ENCODE measurements at regions not wholly inside any gene's neighbourhood (a gene's known extent, or its start where the extent isn't known, plus 50 kb on each side); places are given as distances from the start of the nearest gene placed in this dataset.

DNA sequence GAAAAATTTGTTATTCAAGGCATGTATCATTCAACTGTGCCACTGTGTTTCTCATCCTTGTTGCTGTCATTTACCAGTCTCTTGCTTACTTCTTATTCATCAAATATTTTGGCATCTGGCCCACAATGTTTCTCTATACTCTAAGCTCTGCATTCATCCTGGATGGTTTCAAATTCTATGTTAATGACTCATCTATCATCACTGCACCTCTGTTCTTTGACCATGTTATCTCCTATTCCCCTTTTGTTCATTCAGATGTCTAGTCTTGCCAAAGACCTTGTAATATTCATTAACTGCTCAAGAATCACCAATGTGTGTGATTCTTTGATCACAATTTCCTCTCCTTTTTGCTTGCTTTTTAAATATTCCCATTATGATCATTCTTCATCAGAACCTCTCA, 54.6 kb upstream of the PRKACB start:
- Histone ChIP-seq H3K27ac (ENCODE audit: low read length) (no peak overlapping the region), H3K9me3 (ENCODE audit: low read length) (no peaks in the 10 kb centered on the region), H2AFZ (ENCODE audit: low read depth, low read length) (no peak overlapping the region), H3K9ac (ENCODE audit: low read length) (no peak overlapping the region), H3K4me2 (ENCODE audit: low read length) (no peak overlapping the region), H3K4me3 (ENCODE audit: low read length) (no peak overlapping the region), H3K79me2 (replicated peaks; ENCODE audit: insufficient read depth, low read length) (peaks cover 8% of the 10 kb centered on the region), H3K9me2 (ENCODE audit: insufficient read depth, low read length) (no peaks in the 10 kb centered on the region), H4K20me1 (ENCODE audit: insufficient read depth) (no peaks in the 10 kb centered on the region), H3K27me3 (ENCODE audit: insufficient read depth, low read depth, low read length) (no peaks in the 10 kb centered on the region), H3F3A (ENCODE audit: insufficient read depth, low read length, poor library complexity, severe bottlenecking) (no peaks in the 10 kb centered on the region), H3K36me3 (ENCODE audit: insufficient read depth, low read length) (no peaks in the 10 kb centered on the region)
- no peak for TF ChIP-seq TAF1 (IDR thresholded peaks at IDR 0.05; ENCODE audit: low read depth)
- no peak for TF ChIP-seq REST (IDR thresholded peaks at IDR 0.05; ENCODE audit: borderline replicate concordance)
- no peak for TF ChIP-seq MXI1 (conservative IDR thresholded peaks at IDR 0.05; ENCODE audit: poor library complexity, severe bottlenecking)
- no peak for TF ChIP-seq EZH2 (IDR thresholded peaks at IDR 0.05; ENCODE audit: borderline replicate concordance, insufficient read depth, low read length, poor library complexity, severe bottlenecking)
- no peak for TF ChIP-seq SMC3 (conservative IDR thresholded peaks at IDR 0.05; ENCODE audit: poor library complexity)
- TF ChIP-seq, protein P1, sequence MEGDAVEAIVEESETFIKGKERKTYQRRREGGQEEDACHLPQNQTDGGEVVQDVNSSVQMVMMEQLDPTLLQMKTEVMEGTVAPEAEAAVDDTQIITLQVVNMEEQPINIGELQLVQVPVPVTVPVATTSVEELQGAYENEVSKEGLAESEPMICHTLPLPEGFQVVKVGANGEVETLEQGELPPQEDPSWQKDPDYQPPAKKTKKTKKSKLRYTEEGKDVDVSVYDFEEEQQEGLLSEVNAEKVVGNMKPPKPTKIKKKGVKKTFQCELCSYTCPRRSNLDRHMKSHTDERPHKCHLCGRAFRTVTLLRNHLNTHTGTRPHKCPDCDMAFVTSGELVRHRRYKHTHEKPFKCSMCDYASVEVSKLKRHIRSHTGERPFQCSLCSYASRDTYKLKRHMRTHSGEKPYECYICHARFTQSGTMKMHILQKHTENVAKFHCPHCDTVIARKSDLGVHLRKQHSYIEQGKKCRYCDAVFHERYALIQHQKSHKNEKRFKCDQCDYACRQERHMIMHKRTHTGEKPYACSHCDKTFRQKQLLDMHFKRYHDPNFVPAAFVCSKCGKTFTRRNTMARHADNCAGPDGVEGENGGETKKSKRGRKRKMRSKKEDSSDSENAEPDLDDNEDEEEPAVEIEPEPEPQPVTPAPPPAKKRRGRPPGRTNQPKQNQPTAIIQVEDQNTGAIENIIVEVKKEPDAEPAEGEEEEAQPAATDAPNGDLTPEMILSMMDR (IDR thresholded peaks at IDR 0.05; ENCODE audit: poor library complexity, severe bottlenecking), result no peak
- TF ChIP-seq RAD21 (conservative IDR thresholded peaks at IDR 0.05), result no peak
- TF ChIP-seq EP300 (conservative IDR thresholded peaks at IDR 0.05; ENCODE audit: poor library complexity, severe bottlenecking), result no peak
- TF ChIP-seq POLR2AphosphoS5 (IDR thresholded peaks at IDR 0.05), result no peak

GRCh38 chr1:84086616-84087015, 57.5 kb upstream of the PRKACB start:
- H3K9me3 ChIP-seq (ENCODE audit: low read length), result no peaks in the 10 kb centered on the region
- no peaks in the 10 kb centered on the region for H3K9me2 ChIP-seq (ENCODE audit: insufficient read depth, low read length)
- no peak overlapping the region for H3K4me2 ChIP-seq (ENCODE audit: low read length)
- peaks cover 32% of the 10 kb centered on the region for H3K79me2 ChIP-seq (replicated peaks; ENCODE audit: insufficient read depth, low read length)
- H3K4me3 ChIP-seq (ENCODE audit: low read length), result no peak overlapping the region
- H3K36me3 ChIP-seq (ENCODE audit: insufficient read depth, low read length), result no peaks in the 10 kb centered on the region
- H3K27me3 ChIP-seq (ENCODE audit: insufficient read depth, low read depth, low read length), result no peaks in the 10 kb centered on the region
- no peak overlapping the region for H2AFZ ChIP-seq (ENCODE audit: low read depth, low read length)
- no peaks in the 10 kb centered on the region for H3F3A ChIP-seq (ENCODE audit: insufficient read depth, low read length, poor library complexity, severe bottlenecking)
- no peaks in the 10 kb centered on the region for H4K20me1 ChIP-seq (ENCODE audit: insufficient read depth)
- TF ChIP-seq, protein P1 (IDR thresholded peaks at IDR 0.05; ENCODE audit: poor library complexity, severe bottlenecking), result no peak
- TF ChIP-seq MXI1 (conservative IDR thresholded peaks at IDR 0.05; ENCODE audit: poor library complexity, severe bottlenecking), result no peak
- no peak for TF ChIP-seq REST (IDR thresholded peaks at IDR 0.05; ENCODE audit: borderline replicate concordance)
- no peak for TF ChIP-seq RAD21 (conservative IDR thresholded peaks at IDR 0.05)
- no peak overlapping the region for H3K9ac ChIP-seq (ENCODE audit: low read length)
- no peak overlapping the region for H3K27ac ChIP-seq (ENCODE audit: low read length)

All from neural cell (in vitro differentiated cells).